Fibroblast of villous mesenchyme (primary cell): ENCODE measurements at regions not wholly inside any gene's neighbourhood (a gene's known extent, or its start where the extent isn't known, plus 50 kb on each side); places are given as distances from the start of the nearest gene placed in this dataset.
A peak's percentile ranks its signal among the peaks of the same experiment; 100 is the strongest.

Experiments
- DNase-seq: peaks from one replicate; pipeline ENCODE4 v3.0.0-alpha.2; 2010; ENCODE audit warnings: low read depth
- H3K4me3 ChIP-seq: 2 replicates; pipeline ENCODE4 v1.5.1; 2011; ENCODE audit warnings: low read depth, mild to moderate bottlenecking, low read length
- TF ChIP-seq, protein P1 (sequence below): IDR thresholded peaks from 2 replicates; pipeline ENCODE4 v1.5.1; 2012; ENCODE audit warnings: low read depth, mild to moderate bottlenecking, low read length; ENCODE audit not compliant: insufficient read depth

DNA sequence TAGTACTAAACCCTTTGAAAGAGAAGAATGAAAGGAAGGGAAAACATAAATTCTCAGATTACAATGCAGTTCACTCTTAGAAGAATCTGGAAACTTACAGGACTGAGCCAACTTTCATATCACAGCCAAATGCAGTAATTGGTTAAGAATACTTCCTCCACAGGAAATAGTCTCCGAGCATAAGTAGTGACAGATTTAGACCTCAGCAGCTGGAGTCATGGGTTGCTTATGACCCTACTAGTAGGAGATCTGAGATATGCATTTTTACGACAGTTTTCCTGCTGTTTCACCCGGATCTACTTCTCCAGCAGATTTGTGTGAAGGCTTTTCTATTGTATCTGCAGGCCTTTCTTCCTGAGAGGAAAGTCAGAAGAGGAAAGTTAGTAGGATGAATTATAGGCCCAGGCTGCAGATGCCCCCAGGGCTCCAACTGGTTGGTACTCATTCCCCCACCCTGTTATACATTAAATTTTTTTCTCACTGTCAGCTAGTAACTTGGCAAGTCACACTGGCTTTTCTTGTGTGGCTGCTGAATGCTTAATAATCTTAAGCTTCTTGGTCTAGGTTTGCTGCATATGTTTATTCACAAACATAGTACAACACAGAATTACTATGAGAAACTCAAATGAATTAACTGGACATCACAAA is 1241.5 kb upstream of the MIR17HG start:
- TF ChIP-seq, protein P1, sequence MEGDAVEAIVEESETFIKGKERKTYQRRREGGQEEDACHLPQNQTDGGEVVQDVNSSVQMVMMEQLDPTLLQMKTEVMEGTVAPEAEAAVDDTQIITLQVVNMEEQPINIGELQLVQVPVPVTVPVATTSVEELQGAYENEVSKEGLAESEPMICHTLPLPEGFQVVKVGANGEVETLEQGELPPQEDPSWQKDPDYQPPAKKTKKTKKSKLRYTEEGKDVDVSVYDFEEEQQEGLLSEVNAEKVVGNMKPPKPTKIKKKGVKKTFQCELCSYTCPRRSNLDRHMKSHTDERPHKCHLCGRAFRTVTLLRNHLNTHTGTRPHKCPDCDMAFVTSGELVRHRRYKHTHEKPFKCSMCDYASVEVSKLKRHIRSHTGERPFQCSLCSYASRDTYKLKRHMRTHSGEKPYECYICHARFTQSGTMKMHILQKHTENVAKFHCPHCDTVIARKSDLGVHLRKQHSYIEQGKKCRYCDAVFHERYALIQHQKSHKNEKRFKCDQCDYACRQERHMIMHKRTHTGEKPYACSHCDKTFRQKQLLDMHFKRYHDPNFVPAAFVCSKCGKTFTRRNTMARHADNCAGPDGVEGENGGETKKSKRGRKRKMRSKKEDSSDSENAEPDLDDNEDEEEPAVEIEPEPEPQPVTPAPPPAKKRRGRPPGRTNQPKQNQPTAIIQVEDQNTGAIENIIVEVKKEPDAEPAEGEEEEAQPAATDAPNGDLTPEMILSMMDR: no peak

DNA sequence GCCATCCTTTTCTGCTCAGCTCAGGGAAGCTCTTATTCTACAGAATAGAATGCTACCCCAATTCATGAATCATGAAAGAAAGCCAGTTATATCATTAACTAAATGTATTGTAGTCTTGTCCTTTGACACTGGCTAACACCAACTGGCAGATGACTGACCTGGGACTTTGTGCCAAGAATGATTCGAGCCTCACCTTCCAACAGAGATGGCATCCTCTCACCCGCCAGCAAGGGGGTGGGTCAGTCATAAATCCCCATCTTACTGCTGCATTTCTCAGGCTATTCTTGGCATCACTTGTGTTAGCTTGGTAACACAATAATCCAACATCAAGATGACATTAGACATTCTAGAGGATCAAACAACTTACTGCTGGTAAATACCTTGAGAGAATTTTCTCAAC is 1239.8 kb upstream of the MIR17HG start:
- DNase-seq: no peak
- H3K4me3 ChIP-seq: no peak overlapping the region
- TF ChIP-seq, protein P1: no peak

More for the DNA sequence above, 1241.5 kb upstream of the MIR17HG start:
- H3K4me3 ChIP-seq: no peak overlapping the region
- DNase-seq: peak; percentile 29

DNA sequence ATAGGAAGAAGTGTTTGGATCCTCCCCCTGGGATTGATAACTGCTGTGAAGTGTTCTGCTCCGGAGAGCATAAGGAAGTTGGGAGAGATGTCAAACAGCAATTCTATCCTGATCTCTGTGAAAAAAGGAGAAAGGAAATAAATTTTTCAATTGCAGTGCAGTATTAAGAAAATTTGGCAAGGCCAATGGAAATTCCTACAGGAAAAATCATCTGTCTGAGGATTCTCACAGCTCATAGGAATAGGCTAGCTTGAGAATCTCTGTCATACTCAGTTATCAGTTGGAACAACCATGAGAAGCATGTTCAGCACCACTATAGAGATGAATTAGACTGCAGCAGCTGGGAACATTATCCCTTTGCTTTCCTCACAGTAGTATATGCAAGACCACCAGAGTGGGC is 1238.9 kb upstream of the MIR17HG start:
- TF ChIP-seq, protein P1: no peak
- no peak for DNase-seq
- H3K4me3 ChIP-seq: no peak overlapping the region

DNA sequence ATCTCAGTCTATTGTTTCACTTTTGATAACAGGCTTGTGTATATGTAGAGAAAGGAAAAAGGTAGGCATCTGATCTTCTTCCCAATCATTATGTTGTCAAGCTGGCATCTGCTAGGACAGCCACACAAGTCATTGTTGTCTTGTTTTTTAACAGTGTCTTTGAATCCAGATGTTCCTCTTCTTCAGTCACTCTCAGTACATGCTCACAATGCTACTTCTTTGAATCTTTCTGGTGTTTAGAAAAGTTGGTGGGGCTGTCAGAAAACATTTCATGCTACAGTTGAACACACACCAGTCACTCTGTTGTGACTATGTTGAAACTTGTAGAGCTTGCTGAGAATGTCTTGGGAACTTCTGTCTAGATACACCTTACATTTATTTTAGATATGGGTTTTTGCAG is 1231.4 kb upstream of the MIR17HG start:
- DNase-seq: no peak
- TF ChIP-seq, protein P1: no peak
- H3K4me3 ChIP-seq: no peak overlapping the region

DNA sequence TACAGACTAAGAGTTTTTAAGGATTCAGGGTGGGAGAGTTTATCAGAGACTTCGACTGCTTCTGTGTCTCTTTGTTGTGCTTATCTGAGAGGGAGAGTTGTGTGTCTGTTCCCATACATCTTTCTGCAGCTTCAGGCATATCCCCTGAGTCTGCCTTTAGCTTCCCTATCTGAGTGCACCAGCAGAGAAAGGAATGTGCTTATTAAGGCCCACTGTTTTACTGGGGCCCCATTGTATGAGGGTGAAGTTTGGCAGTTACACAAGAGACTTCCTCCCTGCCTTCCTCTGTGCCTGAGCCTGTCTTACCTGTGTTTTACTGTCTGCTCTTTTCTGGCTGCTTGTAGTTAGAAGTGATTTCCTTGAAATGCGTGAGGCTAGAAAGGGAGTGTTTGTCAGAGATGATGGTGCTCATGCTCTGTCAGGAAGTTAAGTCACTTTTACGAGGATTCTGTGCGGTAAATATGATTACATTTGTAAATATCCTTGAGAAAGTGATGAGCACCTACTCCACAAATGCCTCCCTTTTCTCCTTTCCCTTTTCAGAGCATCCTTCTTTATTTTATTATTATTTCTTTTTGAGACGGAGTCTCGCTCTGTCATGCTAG is 1228.9 kb upstream of the MIR17HG start:
- TF ChIP-seq, protein P1: no peak
- H3K4me3 ChIP-seq: no peak overlapping the region
- no peak for DNase-seq

DNA sequence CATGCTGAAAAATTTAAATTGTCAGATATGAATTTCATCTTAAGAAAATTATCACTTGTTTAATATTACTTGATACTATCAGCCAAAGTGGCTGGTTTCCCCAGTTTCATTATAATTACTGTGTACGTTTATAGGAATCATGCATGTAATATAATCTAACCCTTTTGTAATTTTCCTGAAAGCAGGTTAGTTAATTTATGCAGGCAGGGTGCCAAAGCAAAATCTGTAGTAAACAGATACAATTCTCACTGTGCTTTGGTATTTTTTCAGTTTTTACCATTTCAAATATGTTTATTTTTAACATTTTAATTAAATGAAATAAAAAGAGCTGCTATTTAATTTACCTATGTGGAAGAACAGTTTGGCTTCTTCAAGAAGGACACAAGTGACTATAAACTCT is 1227.5 kb upstream of the MIR17HG start:
- no peak overlapping the region for H3K4me3 ChIP-seq
- DNase-seq: no peak
- TF ChIP-seq, protein P1: no peak
